Right atrium auricular region (tissue), 2 donors: ENCODE measurements at regions not wholly inside any gene's neighbourhood (a gene's known extent, or its start where the extent isn't known, plus 50 kb on each side); places are given as distances from the start of the nearest gene placed in this dataset.

Experiments
- DNase-seq: peaks from one replicate; pipeline ENCODE4 v3.0.0-alpha.2; 2019; ENCODE audit warnings: low spot score
- H3K27ac ChIP-seq, 2 donors: fragments of 200-600 bp; sonication (generic); 1 replicate in 1 of 2; 2 replicates in 1 of 2; pipeline ENCODE4 v1.5.1; 2016 to 2019
- H3K27me3 ChIP-seq, 2 donors: fragments of 200-600 bp; sonication (generic); one replicate each; pipeline versions ENCODE4 v1.5.1 to v1.6.0; 2017 to 2019
- H3K36me3 ChIP-seq: fragments of 200-600 bp; sonication (generic); one replicate; pipeline ENCODE4 v1.5.1; 2016
- H3K4me1 ChIP-seq, 2 donors: fragments of 200-600 bp; sonication (generic); one replicate each; pipeline versions ENCODE4 v1.5.1 to v1.6.0; 2017 to 2019
- H3K4me3 ChIP-seq, 2 donors: fragments of 200-600 bp; sonication (generic); 1 replicate in 1 of 2; 2 replicates in 1 of 2; pipeline ENCODE4 v1.5.1; 2017 to 2019; ENCODE audit warnings: mild to moderate bottlenecking in 1 of 2, moderate library complexity in 1 of 2
- H3K9me3 ChIP-seq, 2 donors: fragments of 200-600 bp; sonication (generic); one replicate each; pipeline ENCODE4 v1.5.1; 2019
- TF ChIP-seq, protein P1 (sequence below), 2 donors: fragments of 200-600 bp; sonication (generic); IDR thresholded peaks; one replicate each; pipeline ENCODE4 v1.5.1; 2019; ENCODE audit warnings: antibody characterized with exemption in 2 of 2

DNA sequence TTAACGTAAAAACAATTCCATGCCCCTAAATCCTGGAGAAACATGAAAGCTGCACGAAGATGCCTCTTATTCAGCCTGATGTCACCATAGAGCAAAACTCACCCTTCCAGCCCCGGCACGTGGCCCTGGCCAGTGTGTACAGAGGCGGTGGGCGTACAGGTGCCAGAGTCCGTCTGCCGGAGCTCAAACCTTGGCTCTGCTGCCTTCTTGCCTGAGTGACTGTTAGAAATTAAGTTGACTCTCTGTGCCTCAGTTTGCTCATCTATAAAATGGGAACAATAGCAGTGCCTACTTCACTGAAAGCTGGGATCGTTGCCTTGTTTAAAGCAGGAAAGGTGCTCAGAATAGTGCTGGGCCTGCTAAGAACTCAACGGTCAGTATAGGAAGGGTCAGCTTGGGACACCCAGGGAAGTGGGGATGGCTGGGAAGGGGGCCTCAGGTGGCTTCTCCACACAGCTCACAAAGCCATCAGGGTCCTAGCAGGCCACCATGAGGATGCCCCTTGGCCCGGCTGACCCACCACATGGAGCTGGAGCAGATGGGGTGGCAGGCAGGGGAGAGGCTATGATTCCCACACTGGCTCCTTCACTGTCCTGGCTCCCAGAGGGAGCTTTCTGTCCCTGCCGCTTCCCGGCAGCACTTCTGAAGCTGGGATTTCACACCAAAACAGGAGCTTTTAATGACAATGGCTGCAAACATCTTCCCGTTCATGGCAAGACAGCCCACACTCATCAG, 237.2 kb downstream of the NPHP4 start:
- Histone ChIP-seq H3K27ac (no peak overlapping the region), H3K36me3 (no peaks in the 10 kb centered on the region), H3K4me1 (peaks cover 0 to 19% of the 10 kb centered on the region in 2 donors), H3K9me3 (no peaks in the 10 kb centered on the region), H3K4me3 (no peak overlapping the region), H3K27me3 (no peaks in the 10 kb centered on the region)
- DNase-seq, result no peak
- TF ChIP-seq, protein P1, sequence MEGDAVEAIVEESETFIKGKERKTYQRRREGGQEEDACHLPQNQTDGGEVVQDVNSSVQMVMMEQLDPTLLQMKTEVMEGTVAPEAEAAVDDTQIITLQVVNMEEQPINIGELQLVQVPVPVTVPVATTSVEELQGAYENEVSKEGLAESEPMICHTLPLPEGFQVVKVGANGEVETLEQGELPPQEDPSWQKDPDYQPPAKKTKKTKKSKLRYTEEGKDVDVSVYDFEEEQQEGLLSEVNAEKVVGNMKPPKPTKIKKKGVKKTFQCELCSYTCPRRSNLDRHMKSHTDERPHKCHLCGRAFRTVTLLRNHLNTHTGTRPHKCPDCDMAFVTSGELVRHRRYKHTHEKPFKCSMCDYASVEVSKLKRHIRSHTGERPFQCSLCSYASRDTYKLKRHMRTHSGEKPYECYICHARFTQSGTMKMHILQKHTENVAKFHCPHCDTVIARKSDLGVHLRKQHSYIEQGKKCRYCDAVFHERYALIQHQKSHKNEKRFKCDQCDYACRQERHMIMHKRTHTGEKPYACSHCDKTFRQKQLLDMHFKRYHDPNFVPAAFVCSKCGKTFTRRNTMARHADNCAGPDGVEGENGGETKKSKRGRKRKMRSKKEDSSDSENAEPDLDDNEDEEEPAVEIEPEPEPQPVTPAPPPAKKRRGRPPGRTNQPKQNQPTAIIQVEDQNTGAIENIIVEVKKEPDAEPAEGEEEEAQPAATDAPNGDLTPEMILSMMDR (IDR thresholded peaks at IDR 0.05), result no peak

DNA sequence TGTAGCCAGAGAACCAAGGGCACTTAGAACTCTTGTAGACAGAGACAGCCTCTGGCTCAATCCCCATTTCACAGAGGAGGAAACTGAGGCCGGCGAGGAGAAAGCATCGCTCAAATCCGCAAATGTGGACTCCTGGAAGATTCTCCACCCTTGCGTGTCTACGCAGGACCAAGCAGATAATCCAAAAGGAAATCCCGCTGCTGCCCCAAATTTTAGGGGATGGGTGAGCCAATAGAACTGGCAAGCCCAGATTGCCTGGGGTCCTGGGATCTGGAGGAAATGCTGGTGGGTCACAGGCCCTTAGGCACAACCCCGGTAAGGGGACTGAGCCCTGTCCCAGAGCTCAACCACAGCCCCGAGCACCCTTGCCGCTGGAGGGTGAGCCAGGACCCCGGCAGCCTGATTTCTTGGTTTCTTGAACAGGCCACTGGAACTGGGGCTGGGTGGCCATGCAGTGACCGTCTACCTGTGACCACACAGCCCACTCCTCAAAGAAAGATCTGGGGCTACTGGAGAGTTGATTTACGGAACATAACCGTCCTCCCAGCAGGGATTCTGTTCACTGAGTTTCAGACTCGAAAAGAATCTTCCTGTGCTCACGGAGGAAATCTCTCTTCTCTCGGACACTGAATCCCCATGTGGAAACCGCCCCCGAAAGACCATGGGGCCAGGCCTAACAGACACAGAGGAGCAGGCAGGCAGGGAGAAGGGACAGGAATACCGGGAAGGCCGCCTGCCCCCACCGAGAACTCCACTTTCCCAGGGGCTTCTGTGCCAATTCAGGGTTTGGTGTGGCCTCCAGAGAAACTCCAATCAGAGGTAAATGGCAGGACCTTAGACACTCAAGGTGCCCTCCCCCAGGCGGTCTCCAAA, 238.4 kb downstream of the NPHP4 start:
- Histone ChIP-seq H3K4me1 (peaks cover 0 to 19% of the 10 kb centered on the region in 2 donors), H3K27me3 (no peaks in the 10 kb centered on the region), H3K9me3 (no peaks in the 10 kb centered on the region), H3K4me3 (no peak overlapping the region), H3K36me3 (no peaks in the 10 kb centered on the region), H3K27ac (no peak overlapping the region)
- no peak for DNase-seq
- TF ChIP-seq, protein P1 (IDR thresholded peaks at IDR 0.05), result no peak

DNA sequence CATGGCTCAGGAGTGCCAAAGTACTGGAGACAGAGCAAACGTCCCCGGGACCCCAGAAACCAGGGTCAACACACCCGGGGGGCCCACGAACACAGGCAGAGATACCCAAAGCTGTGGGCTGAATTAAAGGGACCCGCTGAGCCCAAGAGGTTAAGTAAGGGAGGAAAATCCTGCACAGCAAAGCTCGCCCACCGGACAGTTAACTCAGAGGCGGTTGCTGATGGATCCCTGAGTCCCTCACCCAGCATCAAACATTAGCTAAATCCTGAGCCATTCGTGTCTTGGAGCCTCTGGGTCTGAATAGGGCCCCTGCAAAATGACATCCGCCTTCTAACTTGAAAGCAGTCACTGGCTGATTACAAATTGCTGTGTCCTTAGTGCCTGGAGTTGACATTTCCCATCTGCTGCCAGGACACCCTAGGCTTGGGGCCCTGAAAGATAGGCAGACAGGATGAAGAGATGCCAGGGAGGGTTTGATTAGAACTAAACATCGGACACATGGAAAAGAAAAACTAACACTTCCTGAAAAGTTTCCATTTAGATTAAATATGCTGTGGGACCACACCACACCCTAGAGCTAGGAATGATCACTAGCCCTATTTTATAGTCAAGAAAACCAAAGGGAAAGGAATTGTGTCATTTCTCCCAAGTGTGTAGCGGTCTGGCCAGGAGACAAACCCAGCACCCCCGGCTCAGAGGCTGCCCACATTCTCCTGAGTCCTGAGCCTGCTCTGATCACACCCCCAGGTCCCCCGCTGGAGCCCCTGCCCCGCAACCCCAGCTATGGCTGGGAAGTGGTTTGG, 239.3 kb downstream of the NPHP4 start:
- H3K4me1 ChIP-seq, result peaks cover 0 to 19% of the 10 kb centered on the region in 2 donors
- no peaks in the 10 kb centered on the region for H3K36me3 ChIP-seq
- no peak for DNase-seq
- H3K4me3 ChIP-seq, result no peak overlapping the region
- H3K27me3 ChIP-seq, result no peaks in the 10 kb centered on the region
- H3K9me3 ChIP-seq, result no peaks in the 10 kb centered on the region
- no peak overlapping the region for H3K27ac ChIP-seq
- TF ChIP-seq, protein P1 (IDR thresholded peaks at IDR 0.05), result no peak

DNA sequence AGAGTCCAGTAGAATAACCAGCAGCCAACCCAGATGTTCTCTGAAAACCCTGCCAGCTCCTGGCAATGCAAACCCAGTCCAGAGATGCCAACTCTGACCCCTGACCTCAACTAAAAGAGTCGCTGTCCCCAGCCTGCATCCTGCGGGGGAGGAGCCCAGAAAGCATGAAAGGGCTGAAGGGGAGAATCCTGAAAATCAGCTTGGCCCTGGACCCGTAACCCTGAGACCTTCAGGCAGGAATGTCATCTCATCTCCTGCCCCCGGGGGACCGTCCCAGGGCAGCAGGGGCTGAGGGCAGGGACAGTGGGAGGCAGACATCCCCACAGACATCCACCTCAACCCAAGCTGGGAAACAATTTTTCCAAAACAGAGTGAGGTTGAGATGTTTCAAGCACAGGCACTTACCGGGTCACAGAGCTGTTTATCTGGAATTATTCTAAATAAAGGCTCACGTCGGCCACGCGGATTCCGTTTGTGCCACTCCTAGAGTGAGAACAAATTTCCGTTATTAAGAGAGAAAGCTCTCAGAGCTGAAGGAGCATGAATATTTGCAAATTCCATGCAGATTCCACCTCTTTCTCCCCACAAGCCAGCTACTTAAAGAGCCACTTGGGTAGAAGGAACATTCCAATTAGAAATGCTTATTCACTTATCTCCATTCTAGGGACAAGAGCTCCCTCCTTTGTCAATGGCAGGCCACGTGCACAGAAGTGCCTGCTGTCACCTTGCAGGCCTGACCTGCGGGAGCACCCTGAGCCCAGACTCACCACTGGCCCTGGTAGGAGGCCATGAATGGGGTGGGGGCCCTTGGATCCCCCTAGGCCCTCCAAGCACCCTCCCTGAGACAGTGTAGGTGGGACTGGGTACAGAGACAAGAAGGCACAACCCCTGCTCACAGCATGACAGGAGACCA, 240.1 kb downstream of the NPHP4 start:
- no peak for DNase-seq
- Histone ChIP-seq H3K27me3 (no peaks in the 10 kb centered on the region), H3K9me3 (no peaks in the 10 kb centered on the region)

More for the DNA sequence above, 240.1 kb downstream of the NPHP4 start:
- no peak overlapping the region for H3K4me3 ChIP-seq
- TF ChIP-seq, protein P1 (IDR thresholded peaks at IDR 0.05), result no peak
- peaks cover 0 to 19% of the 10 kb centered on the region in 2 donors for H3K4me1 ChIP-seq
- H3K27ac ChIP-seq, result no peak overlapping the region
- no peaks in the 10 kb centered on the region for H3K36me3 ChIP-seq
